ENCODE measurements at regions not wholly inside any gene's neighbourhood (a gene's known extent, or its start where the extent isn't known, plus 50 kb on each side); places are given as distances from the start of the nearest gene placed in this dataset.
"Not testable (repeated sequence)": the region's sequence is repeated elsewhere in the genome, so short reads cannot be mapped to it uniquely, and the experiment has no call there.

DNA sequence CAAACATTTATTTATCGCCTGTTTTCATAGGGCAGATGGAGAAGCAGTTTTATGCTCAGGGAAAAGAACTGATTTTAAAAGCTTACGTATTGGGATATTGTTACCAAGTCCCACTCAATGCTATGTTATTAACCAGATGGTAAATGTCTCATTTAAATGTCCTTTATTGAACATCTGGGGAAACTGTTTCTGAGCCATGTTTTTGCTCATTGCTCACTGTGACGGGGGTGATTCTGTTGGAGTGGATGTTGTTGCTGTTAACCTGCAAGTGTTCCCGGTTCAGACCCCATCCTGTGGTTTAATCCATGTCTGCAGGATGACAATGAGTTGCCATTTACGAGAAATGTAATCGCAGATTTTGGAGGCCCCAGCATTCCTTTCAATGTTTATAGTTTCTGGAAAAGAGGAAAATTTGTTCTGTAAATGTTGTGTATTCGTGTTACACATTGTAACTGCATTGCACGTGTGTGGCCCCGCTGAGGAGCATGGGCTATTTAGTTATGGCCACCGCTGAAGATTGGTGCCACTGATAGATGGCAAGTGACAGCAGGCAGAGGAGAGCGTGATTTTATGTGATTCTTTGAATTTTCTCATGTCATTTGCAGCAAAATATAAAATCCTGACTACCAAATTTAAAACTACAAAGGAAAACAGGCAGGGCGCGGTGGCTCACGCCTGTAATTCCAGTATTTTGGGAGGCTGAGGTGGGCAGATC is 174.8 kb upstream of the COPS8 start:
- no peak for DNase-seq

DNA sequence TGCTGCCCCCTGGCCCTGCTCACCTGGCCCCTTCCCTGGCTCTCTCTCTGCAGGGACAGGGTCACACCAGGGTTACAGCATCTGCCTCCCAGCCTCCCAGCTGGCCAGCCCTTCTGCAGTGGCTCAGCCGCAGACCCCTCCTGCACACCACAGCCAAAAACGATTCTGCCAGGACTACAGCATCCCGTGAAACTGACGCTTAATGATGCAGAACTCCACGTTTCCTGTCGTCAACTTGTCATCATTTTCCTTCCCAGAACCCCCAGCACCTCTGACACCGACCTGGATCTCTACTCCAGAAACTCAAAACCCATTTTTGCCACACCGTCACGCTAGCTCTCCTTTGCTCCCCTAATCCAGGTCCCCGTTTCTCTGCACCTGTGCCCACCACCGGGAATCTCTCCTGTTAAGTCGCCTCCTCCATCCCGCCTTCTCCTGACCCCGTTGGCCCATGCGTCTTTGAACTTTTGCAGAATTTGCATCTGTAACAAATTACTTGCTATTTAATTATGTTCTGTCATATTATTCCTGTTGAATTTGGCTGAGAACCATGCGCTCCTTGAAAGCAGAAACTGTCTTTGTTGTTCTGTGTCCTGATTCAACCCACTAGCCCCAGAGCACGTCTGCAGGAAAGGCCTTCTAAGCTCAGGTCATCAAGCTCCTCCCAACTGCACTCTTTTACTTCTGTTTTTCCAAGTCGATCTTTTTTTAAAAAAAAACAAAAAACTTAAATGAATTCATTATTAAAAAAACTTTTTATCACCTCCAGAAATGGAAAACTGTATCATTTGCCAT is 173.2 kb upstream of the COPS8 start:
- DNase-seq = no peak

DNA sequence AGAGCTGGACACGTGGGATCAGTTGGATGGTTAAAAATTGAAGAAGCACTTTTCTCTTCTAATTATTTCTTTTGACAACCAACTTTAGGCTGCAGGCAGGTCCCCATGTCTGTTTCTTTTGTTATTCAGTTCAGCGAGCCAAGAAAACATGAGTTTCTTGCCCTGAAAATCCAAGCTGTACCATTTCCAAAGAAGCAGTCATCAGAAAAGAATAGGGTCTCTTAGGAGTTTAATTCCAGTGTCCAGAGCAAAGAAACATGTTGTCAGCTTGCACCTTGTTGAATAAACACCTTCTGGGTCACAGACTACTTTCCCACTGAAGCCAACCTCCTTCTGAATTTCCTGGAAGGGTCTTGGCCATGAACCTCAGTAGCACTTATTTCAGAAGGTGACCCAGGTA is 170.5 kb upstream of the COPS8 start:
- no peak for DNase-seq

DNA sequence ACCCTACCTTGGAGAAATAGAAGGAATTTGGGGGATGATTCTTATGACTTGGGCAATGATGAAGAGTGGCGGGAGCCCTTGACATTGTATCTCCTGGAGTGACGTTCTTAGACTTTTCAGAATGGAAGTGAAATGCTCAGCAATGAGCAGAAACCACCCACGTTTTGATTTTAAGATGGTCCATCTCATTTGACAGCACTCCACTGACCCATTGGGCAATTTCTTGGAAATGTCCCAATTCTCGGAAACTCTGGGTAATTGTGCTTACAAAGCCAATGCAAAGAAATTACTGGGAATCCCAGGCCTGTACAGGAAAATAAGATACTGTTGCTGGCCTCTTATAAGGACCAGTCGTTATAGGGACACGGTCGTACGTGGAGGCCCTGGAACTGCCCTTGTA is 170.0 kb upstream of the COPS8 start:
- DNase-seq = no peak

DNA sequence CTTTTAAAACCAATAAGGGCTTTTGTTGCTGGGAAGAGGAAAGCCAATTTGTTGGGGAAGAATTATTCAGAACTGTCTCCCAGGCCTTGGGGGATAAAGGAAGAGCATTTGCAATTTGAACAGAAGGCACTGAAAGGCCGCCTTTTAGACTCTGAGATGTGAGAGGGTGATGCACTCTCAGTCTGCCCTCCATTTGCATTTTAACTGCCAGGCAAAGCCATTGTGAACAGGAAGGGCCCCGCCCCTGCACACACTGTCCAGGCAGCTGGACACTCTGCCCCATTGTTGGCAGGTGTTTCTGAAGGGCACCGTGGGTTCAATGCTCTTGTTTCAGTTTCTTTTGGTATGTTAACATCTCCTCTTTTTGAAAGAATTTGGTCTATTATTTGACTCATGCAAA is 169.5 kb upstream of the COPS8 start:
- peak in 1 of 2 donors; percentile 17 for DNase-seq

DNA sequence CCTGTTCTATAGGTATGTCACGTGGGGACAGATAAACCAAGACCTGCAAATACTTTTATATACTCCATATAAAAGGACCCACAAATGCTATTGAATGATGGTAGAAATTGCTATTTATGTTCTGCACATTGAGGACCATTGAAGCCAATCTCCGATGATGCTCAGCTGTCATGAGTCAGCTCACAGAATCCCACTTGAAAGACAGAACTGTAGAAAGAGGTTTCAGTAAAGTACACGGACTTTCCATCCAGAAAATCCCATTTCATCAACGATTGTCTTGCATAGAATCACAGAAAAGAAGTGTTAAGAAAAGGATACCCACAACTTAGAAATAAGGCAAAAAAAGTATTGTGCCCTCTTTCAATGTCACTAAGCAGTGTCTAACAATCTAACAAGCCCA is 169.0 kb upstream of the COPS8 start:
- DNase-seq = no peak

DNA sequence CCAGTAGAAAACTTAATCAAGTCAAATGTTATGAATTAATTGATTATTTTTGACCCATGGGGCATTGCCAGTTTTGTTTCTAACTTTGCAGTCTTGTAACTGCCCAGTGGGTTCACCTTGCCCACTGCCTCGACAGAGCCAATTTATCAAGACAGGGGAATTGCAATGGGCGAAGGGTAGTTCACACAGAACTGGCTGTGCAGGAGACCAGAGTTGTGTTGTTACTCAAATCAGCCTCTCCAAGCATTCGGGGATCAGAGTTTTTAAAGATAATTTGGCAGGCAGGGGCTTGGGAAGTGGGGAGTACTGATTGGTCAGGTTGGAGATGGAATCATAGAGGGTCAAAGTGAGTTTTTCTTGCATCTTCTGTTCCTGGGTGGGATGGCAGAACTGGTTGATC is 168.5 kb upstream of the COPS8 start:
- DNase-seq = no peak

DNA sequence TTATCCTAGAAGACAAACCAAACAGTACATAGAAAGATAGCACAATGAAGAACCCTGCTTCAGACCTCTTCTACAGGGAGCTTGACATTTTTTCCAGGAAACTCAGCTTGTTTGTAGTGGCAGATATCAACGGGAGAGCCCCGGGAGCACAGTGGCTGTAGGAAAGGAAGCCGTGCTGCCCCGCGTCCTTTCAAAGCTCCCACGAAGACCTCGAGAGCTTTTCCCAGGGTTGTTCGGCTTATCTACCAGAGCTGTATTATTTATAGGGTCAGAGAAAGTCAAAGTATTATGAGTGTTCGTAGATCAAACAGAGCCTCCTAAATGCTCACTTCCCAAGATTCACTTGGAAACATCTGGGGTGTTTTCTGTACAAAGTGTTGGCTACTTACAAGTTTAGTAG is 167.1 kb upstream of the COPS8 start:
- no peak for DNase-seq

DNA sequence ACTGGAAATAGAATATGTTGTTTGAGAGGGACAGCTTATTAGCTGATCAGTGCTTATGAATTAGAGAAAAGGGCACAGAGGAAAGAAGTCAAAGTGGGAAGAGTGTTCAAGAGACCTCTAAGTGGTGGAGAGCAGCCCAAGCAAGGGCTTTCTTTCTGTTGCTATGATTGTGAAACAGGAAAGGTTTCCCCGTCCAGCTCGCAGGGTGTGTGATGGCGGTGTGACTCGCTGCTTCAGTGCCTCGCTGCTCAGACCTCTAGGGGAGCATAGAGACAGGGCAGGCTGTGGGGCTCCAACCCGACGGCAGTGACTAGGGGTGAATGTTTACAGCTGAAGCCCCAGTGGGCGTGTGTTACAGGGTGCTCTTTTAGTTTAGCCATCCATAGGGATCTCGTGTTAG is 166.5 kb upstream of the COPS8 start:
- no peak for DNase-seq

DNA sequence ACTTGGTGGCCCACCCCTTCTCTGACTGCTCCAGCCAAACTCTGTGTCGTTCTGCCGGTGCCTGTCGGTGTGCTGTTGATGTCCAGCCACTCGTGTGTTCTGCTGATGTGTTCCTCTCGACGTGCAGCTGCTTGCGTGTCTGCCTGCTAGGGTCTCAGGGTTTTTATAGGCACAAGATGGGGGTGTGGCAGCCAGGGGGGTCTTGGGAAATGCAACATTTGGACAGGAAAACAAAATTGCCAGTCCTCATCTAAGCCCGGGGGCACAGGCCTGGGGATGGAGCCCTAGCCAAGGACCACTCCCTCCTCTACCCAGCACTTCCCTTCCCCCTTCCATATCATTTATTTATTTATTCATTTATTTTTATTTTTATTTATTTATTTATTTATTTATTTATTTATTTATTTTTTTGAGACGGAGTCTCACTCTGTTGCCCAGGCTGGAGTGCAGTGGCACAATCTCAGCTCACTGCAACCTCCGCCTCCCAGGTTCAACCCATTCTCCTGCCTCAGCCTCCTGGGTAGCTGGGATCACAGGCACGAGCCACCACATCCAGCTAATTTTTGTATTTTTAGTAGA is 165.8 kb upstream of the COPS8 start:
- not testable (repeated sequence) for DNase-seq

DNA sequence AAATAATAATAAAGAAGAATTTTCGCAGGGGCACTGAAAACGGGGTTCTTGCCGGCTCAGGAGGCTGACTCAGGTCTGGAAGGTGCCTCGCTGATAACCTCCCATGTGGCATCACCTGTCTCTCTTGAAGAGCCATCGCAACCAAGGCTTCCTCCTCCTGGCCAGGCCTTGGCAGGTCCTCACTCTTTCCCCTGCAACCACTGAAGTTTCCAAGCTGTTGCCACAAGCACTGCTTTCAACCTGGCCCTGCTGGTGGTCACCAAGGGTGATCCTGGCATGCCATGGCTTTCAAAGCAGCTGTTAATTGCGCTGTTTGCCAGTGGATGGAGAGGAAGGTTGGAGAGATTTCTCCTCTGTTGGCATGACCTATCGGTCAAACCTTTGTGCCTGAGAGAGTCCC is 163.6 kb upstream of the COPS8 start:
- DNase-seq = no peak

DNA sequence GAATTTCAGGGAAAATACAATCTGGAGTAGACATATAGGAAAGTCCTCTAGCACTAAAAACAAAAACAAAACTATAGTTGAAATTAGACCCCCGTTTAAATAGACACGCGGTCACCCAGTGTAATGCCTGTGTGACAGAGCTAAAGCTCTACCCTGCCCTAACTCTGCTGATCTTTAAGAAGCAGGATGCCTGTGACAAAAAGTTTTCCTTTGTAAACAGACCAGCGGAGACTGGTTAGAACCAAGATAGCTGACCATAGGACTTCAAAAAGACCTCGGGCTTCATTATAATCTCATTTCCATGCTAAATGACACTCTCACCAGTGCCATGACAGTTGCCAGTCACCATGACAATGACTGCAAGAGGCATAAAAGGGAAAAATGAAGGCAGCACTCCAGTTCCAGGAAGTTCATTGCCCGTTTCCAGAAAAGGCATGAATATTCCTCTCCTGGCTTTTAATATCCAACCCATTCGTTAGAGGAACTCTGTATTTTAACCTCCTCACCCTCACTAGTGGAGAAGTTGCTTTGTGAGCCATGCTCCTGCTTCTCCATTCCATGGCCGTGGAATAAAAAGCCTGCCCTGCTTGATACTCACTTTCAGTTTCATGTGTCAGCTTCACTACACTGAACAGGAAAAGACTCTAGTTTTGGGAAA is 157.2 kb upstream of the COPS8 start:
- no peak for DNase-seq

DNA sequence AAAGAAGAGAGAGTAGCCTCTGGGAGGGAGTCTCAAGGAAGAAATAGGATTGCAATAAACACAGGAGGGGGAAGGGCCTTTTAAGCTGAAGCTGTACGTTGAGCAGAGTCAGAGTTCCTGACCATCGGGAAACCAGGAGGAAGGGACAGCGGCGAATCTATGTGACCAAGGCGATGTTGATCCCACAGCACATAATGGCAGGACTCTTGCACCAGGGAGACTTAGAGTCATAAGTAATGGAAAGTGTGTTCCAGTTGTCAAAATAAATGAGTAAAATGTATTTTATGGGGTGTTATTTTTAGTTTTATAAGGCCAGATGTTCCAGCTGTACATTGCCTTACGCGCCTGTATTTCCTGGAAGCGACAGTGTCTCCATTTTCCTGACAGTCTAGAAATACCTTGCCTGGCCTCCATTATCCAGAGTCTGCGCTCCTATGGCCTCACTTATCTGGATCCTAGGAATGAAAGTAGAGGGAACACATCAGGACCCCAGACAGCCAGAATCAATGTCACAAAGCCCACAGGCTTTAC is 152.8 kb upstream of the COPS8 start:
- no peak for DNase-seq

DNA sequence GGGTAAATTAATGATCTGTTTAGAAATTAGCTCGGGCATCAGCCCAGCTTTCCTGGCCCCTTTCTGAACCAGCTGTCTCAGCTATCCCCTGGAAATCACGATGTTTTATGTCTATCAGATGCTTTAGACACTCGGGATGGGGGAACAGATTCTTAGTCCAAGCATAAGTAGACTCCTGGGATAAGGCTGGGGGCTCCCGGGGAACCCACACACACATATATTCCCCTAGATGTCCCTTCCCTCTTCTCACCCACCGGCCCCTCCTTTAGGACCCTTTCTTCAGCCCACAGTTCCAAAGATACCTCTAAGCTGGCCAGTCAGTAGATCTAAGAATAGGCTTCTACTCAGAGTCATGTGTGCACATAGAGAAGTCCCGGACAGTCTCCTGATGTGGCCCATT is 151.5 kb upstream of the COPS8 start:
- DNase-seq = no peak

DNA sequence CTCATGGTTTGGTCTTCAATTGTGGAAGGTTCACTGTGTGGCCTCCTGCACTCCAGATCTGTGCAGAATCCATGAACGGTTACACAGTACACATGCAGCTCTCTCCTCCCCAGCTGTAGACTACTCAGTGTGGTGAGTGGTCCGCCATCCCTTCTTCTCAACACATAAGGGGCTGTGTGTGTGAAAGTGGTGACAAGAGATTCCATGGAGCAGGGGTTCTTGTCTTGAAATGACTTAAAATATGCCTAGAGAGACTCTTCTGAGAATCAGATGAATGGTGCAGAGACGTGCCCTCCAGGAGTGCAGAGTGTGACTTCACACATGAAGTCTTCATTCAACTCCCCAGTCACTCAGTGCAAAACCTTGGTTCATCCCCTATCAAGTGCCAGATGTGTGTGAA is 151.0 kb upstream of the COPS8 start:
- no peak for DNase-seq

DNA sequence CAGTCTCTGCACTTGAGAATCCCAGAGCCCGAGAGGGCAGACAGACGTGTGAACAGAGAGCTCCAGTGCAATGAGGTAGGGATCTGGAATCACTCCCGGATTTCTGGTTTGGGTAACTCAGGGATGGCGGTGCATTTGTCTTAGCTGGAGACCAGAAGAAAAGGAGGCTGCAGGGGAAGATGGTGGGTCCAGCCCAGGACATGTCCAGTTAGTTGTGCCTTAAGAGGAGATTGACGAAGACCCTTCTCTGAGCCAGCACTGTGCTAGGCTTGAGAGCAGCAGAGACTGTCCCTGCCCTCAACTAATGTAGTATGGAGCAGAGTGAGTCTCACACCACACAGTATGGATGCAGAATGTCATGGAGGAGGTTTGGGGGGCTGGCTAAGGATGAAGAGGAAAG is 150.6 kb upstream of the COPS8 start:
- DNase-seq = no peak

DNA sequence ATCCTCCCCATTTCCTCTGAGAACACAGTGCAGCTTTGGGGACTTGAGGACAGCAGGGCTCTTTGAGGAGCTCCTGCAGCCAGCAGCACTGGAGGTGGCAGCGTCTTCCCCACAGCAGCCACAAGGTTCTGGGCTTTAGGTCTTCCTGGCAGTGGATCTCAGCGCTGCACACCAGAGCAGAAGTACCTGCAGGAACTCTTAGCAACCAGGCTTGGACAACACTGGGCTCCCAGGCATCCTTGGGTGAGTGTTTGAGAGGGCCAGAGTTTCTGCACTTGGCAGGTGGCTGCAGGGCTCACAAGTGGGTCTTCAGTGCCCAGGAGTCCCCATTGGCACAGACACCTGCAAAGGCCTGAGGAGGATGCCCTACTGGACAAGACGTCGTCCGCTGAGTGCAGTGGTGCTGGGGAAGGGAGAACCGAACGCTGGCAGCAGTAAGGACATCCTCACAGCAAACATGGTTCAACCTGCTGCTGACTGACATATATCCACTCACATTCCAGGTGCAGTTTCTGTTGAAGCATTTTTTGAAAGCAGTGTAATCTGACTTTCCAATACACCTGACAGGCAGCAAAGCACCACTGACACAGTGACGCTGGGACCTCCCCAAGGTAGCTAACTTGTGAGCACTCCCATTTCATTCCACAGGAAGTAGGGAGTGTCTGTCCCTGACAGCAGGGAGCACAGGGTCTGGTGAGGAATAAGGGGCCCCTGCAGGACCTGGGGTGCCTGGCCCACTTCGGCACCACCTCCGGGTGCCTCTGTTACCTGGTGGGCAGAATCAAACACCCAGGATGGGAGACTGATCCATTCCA is 149.9 kb upstream of the COPS8 start:
- no peak for DNase-seq

DNA sequence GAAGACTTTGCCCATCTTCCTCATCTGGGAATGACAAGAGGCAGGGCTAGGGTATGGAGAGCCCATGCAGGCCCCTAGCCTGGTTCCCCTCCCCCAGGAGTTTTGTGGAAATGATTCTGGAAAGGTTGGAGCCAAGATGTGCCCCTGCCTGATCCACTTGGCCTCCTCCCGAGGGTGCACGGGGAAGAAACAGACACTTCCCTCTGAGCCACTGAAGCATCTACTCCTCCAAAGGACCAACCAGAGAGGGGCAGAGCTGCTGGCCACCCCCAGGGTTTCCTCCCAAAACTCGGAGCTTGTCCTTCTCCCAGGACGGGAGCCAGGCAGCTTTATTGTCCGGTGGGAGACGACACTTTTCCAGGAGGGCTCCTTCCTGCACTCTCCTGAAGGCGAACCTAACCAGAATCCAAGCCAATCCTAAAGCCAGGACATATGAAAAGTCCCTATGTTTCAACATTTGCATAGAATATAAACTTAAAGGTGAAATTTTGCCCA is 149.2 kb upstream of the COPS8 start:
- no peak for DNase-seq

DNA sequence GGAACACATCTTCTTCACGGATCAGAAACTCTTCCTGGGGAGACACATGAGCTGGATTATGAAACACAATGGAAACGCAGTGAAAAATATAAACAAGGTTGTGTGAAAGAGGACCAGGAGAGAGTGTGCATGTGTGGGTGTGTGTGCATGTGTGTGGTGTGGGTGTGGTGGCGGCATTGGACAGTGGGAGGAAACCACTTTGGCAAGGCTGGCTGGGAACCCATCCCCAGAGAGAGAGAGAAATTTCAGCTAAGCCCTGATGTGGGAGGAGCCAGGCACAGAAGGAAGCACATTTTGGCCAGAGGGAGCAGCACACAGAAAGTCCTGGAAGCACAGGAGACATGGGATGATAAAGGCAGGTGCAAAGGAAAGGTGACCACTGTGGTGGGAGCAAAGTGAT is 147.6 kb upstream of the COPS8 start:
- no peak for DNase-seq

DNA sequence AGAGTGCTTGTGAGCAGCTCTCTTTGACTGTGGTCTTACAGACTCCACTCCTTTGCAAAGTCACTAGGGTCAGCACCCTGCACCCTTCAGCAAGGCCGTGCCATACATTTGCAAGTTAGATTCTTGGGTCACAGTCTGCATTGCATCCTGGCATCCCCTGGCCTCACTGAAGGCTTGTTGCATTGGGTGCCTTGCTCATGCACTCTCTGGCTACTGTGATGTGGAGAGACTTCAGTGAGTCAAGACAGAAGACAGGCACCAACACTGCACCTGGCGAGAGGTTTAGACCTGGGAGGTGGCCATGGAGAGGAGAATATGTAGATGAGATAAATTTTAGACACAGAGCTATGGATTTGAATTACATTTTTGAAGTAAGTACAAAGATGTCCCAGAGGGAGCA is 146.4 kb upstream of the COPS8 start:
- DNase-seq = no peak

DNA sequence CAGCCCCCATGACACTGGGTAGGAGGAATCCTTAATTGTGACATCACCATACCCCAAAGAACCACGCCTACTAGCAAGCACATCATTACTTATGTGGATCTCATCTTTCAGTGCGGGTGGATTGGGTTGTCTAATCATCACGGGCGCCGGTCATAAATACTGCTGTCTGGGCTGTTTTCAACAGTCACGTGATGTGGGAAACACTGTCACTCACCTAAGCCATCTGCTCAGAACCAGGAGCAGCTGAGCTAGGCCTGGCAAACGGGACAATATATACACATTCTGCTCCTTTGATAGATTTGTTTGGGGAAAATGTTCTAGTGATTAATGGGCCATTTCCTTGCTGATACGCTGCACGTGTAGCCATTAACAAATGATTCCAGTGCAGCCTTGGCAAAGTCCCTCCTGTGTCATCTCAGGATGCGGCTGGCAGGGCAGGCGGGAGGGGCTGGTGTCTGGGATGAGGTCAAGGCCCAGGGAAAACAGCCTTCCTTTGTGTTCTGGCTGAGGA is 145.9 kb upstream of the COPS8 start:
- DNase-seq = no peak

DNA sequence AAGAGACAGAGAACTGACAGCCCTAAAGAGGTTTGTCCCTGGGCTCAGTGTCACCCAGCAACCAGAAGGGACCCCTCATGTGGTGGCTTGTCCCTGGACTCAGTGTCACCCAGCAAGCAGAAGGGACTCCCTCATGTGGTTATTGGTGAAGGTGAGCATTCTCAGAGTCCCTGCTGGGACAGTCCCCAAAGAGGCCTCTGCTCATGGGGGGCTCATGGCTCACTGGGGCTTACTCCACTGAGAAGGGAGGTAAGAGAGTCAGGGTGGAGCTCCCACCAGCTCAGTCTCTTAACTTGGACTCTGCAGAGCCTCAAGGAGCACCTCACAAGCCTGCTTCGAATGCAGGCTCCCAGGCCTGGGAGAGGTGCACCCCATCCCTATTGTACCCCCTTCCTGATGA is 145.2 kb upstream of the COPS8 start:
- DNase-seq = no peak
